ENCODE measurements at regions not wholly inside any gene's neighbourhood (a gene's known extent, or its start where the extent isn't known, plus 50 kb on each side); places are given as distances from the start of the nearest gene placed in this dataset.
A peak's percentile ranks its signal among the peaks of the same experiment; 100 is the strongest.

- DNase-seq (ENCODE audit: low read depth): no peak
- Histone ChIP-seq H3K27me3 (replicated peaks; ENCODE audit: control insufficient read depth, insufficient read depth, low read length) (no peaks in the 10 kb centered on the region), H3K4me3 (ENCODE audit: low read length) (no peak overlapping the region), H3K9me3 (ENCODE audit: control insufficient read depth, low read length) (no peaks in the 10 kb centered on the region), H3K4me1 (ENCODE audit: control insufficient read depth, insufficient read depth, low read length) (no peaks in the 10 kb centered on the region), H3K36me3 (ENCODE audit: control insufficient read depth, insufficient read depth, low read length, severe bottlenecking) (no peaks in the 10 kb centered on the region), H3K9ac (ENCODE audit: low read length) (no peak overlapping the region)
Measured at GRCh38 chr10:108812296-108812695, 1111.0 kb downstream of the XPNPEP1 start.

- no peaks in the 10 kb centered on the region for H3K36me3 ChIP-seq (ENCODE audit: control insufficient read depth, insufficient read depth, low read length, severe bottlenecking)
- H3K4me3 ChIP-seq (ENCODE audit: low read length): no peak overlapping the region
- no peaks in the 10 kb centered on the region for H3K27me3 ChIP-seq (replicated peaks; ENCODE audit: control insufficient read depth, insufficient read depth, low read length)
- no peaks in the 10 kb centered on the region for H3K9me3 ChIP-seq (ENCODE audit: control insufficient read depth, low read length)
- H3K4me1 ChIP-seq (ENCODE audit: control insufficient read depth, insufficient read depth, low read length): no peaks in the 10 kb centered on the region
- no peak overlapping the region for H3K9ac ChIP-seq (ENCODE audit: low read length)
- DNase-seq (ENCODE audit: low read depth): no peak
Measured at GRCh38 chr10:108808228-108808627, 1115.1 kb downstream of the XPNPEP1 start.

- H3K4me1 ChIP-seq (ENCODE audit: control insufficient read depth, insufficient read depth, low read length): no peaks in the 10 kb centered on the region
- H3K9me3 ChIP-seq (ENCODE audit: control insufficient read depth, low read length): no peaks in the 10 kb centered on the region
- H3K4me3 ChIP-seq (ENCODE audit: low read length): no peak overlapping the region
- peak; percentile 59 for DNase-seq (ENCODE audit: low read depth)
- no peaks in the 10 kb centered on the region for H3K36me3 ChIP-seq (ENCODE audit: control insufficient read depth, insufficient read depth, low read length, severe bottlenecking)
- H3K9ac ChIP-seq (ENCODE audit: low read length): no peak overlapping the region
- no peaks in the 10 kb centered on the region for H3K27me3 ChIP-seq (replicated peaks; ENCODE audit: control insufficient read depth, insufficient read depth, low read length)
Measured at GRCh38 chr10:108801775-108802517, 1121.4 kb downstream of the XPNPEP1 start.

- Histone ChIP-seq H3K36me3 (ENCODE audit: control insufficient read depth, insufficient read depth, low read length, severe bottlenecking) (no peaks in the 10 kb centered on the region), H3K4me1 (ENCODE audit: control insufficient read depth, insufficient read depth, low read length) (no peaks in the 10 kb centered on the region), H3K9me3 (ENCODE audit: control insufficient read depth, low read length) (no peaks in the 10 kb centered on the region), H3K4me3 (ENCODE audit: low read length) (no peak overlapping the region), H3K27me3 (replicated peaks; ENCODE audit: control insufficient read depth, insufficient read depth, low read length) (no peaks in the 10 kb centered on the region), H3K9ac (ENCODE audit: low read length) (no peak overlapping the region)
- DNase-seq (ENCODE audit: low read depth): no peak
Measured at GRCh38 chr10:108801220-108801619, 1122.1 kb downstream of the XPNPEP1 start.

- Histone ChIP-seq H3K4me1 (ENCODE audit: control insufficient read depth, insufficient read depth, low read length) (no peaks in the 10 kb centered on the region), H3K9ac (ENCODE audit: low read length) (no peak overlapping the region), H3K27me3 (replicated peaks; ENCODE audit: control insufficient read depth, insufficient read depth, low read length) (no peaks in the 10 kb centered on the region), H3K36me3 (ENCODE audit: control insufficient read depth, insufficient read depth, low read length, severe bottlenecking) (no peaks in the 10 kb centered on the region), H3K4me3 (ENCODE audit: low read length) (no peak overlapping the region), H3K9me3 (ENCODE audit: control insufficient read depth, low read length) (no peaks in the 10 kb centered on the region)
- DNase-seq (ENCODE audit: low read depth): no peak
Measured at GRCh38 chr10:108797573-108797972, 1125.7 kb downstream of the XPNPEP1 start.

GRCh38 chr10:108791794-108792474, 1131.4 kb downstream of the XPNPEP1 start:
- Histone ChIP-seq H3K4me3 (ENCODE audit: low read length) (no peak overlapping the region), H3K9ac (ENCODE audit: low read length) (no peak overlapping the region), H3K9me3 (ENCODE audit: control insufficient read depth, low read length) (no peaks in the 10 kb centered on the region), H3K36me3 (ENCODE audit: control insufficient read depth, insufficient read depth, low read length, severe bottlenecking) (no peaks in the 10 kb centered on the region), H3K27me3 (replicated peaks; ENCODE audit: control insufficient read depth, insufficient read depth, low read length) (no peaks in the 10 kb centered on the region), H3K4me1 (ENCODE audit: control insufficient read depth, insufficient read depth, low read length) (peaks cover 11% of the 10 kb centered on the region)
- peak; percentile 29 for DNase-seq (ENCODE audit: low read depth)

- Histone ChIP-seq H3K9ac (ENCODE audit: low read length) (no peak overlapping the region), H3K9me3 (ENCODE audit: control insufficient read depth, low read length) (no peaks in the 10 kb centered on the region), H3K4me3 (ENCODE audit: low read length) (no peak overlapping the region), H3K4me1 (ENCODE audit: control insufficient read depth, insufficient read depth, low read length) (peaks cover 11% of the 10 kb centered on the region), H3K27me3 (replicated peaks; ENCODE audit: control insufficient read depth, insufficient read depth, low read length) (no peaks in the 10 kb centered on the region), H3K36me3 (ENCODE audit: control insufficient read depth, insufficient read depth, low read length, severe bottlenecking) (no peaks in the 10 kb centered on the region)
- no peak for DNase-seq (ENCODE audit: low read depth)
Measured at GRCh38 chr10:108791030-108791429, 1132.3 kb downstream of the XPNPEP1 start.

GRCh38 chr10:108789919-108790318, 1133.4 kb downstream of the XPNPEP1 start:
- Histone ChIP-seq H3K27me3 (replicated peaks; ENCODE audit: control insufficient read depth, insufficient read depth, low read length) (no peaks in the 10 kb centered on the region), H3K9me3 (ENCODE audit: control insufficient read depth, low read length) (peaks cover 1% of the 10 kb centered on the region), H3K36me3 (ENCODE audit: control insufficient read depth, insufficient read depth, low read length, severe bottlenecking) (no peaks in the 10 kb centered on the region), H3K9ac (ENCODE audit: low read length) (no peak overlapping the region), H3K4me3 (ENCODE audit: low read length) (no peak overlapping the region), H3K4me1 (ENCODE audit: control insufficient read depth, insufficient read depth, low read length) (peaks cover 11% of the 10 kb centered on the region)
- no peak for DNase-seq (ENCODE audit: low read depth)

- Histone ChIP-seq H3K9ac (ENCODE audit: low read length) (no peak overlapping the region), H3K4me3 (ENCODE audit: low read length) (no peak overlapping the region), H3K27me3 (replicated peaks; ENCODE audit: control insufficient read depth, insufficient read depth, low read length) (no peaks in the 10 kb centered on the region), H3K4me1 (ENCODE audit: control insufficient read depth, insufficient read depth, low read length) (peaks cover 11% of the 10 kb centered on the region), H3K36me3 (ENCODE audit: control insufficient read depth, insufficient read depth, low read length, severe bottlenecking) (no peaks in the 10 kb centered on the region), H3K9me3 (ENCODE audit: control insufficient read depth, low read length) (peaks cover 4% of the 10 kb centered on the region)
- peak; percentile 12 for DNase-seq (ENCODE audit: low read depth)
Measured at GRCh38 chr10:108789336-108789735, 1134.0 kb downstream of the XPNPEP1 start.

- DNase-seq (ENCODE audit: low read depth): no peak
- no peak overlapping the region for H3K4me3 ChIP-seq (ENCODE audit: low read length)
- no peaks in the 10 kb centered on the region for H3K36me3 ChIP-seq (ENCODE audit: control insufficient read depth, insufficient read depth, low read length, severe bottlenecking)
- H3K9me3 ChIP-seq (ENCODE audit: control insufficient read depth, low read length): peaks cover 4% of the 10 kb centered on the region
- H3K27me3 ChIP-seq (replicated peaks; ENCODE audit: control insufficient read depth, insufficient read depth, low read length): no peaks in the 10 kb centered on the region
- H3K9ac ChIP-seq (ENCODE audit: low read length): no peak overlapping the region
- H3K4me1 ChIP-seq (ENCODE audit: control insufficient read depth, insufficient read depth, low read length): peaks cover 11% of the 10 kb centered on the region
Measured at GRCh38 chr10:108788891-108789290, 1134.4 kb downstream of the XPNPEP1 start.

GRCh38 chr10:108787932-108788331, 1135.4 kb downstream of the XPNPEP1 start:
- Histone ChIP-seq H3K27me3 (replicated peaks; ENCODE audit: control insufficient read depth, insufficient read depth, low read length) (no peaks in the 10 kb centered on the region), H3K36me3 (ENCODE audit: control insufficient read depth, insufficient read depth, low read length, severe bottlenecking) (no peaks in the 10 kb centered on the region), H3K9me3 (ENCODE audit: control insufficient read depth, low read length) (peaks cover 4% of the 10 kb centered on the region), H3K4me1 (ENCODE audit: control insufficient read depth, insufficient read depth, low read length) (peaks cover 11% of the 10 kb centered on the region), H3K4me3 (ENCODE audit: low read length) (no peak overlapping the region), H3K9ac (ENCODE audit: low read length) (no peak overlapping the region)
- DNase-seq (ENCODE audit: low read depth): peak; percentile 26

Data from adipocyte (in vitro differentiated cells).